Mucosa of rectum (tissue), 2 donors: ENCODE measurements at regions not wholly inside any gene's neighbourhood (a gene's known extent, or its start where the extent isn't known, plus 50 kb on each side); places are given as distances from the start of the nearest gene placed in this dataset.

ENCODE experiments used
- H3K27ac ChIP-seq, 2 donors: one replicate each; pipeline ENCODE4 v1.7.0; 2013; ENCODE audit warnings: inconsistent platforms in 2 of 2, low read depth in 2 of 2, low read length in 2 of 2
- H3K27me3 ChIP-seq, 2 donors: one replicate each; pipeline ENCODE4 v1.7.0; 2013; ENCODE audit warnings: low read length in 2 of 2; ENCODE audit not compliant: control insufficient read depth in 2 of 2, insufficient read depth in 2 of 2
- H3K36me3 ChIP-seq, 2 donors: one replicate each; pipeline ENCODE4 v1.7.0; 2013; ENCODE audit warnings: low read length in 2 of 2; ENCODE audit not compliant: control insufficient read depth in 2 of 2, insufficient read depth in 2 of 2
- H3K4me1 ChIP-seq, 2 donors: one replicate each; pipeline ENCODE4 v1.7.0; 2013; ENCODE audit warnings: low read length in 2 of 2, mild to moderate bottlenecking in 1 of 2; ENCODE audit not compliant: control insufficient read depth in 2 of 2, insufficient read depth in 2 of 2
- H3K4me3 ChIP-seq, 2 donors: one replicate each; pipeline ENCODE4 v1.7.0; 2013; ENCODE audit warnings: low read length in 2 of 2
- H3K9ac ChIP-seq, 2 donors: one replicate each; pipeline ENCODE4 v1.7.0; 2013; ENCODE audit warnings: low read length in 2 of 2, low read depth in 1 of 2, mild to moderate bottlenecking in 1 of 2
- H3K9me3 ChIP-seq, 2 donors: one replicate each; pipeline ENCODE4 v1.7.0; 2013; ENCODE audit warnings: low read length in 2 of 2; ENCODE audit not compliant: control insufficient read depth in 2 of 2
- donor health status: healthy.
- donor health status: Normal muscosa, but diverticular disease.

DNA sequence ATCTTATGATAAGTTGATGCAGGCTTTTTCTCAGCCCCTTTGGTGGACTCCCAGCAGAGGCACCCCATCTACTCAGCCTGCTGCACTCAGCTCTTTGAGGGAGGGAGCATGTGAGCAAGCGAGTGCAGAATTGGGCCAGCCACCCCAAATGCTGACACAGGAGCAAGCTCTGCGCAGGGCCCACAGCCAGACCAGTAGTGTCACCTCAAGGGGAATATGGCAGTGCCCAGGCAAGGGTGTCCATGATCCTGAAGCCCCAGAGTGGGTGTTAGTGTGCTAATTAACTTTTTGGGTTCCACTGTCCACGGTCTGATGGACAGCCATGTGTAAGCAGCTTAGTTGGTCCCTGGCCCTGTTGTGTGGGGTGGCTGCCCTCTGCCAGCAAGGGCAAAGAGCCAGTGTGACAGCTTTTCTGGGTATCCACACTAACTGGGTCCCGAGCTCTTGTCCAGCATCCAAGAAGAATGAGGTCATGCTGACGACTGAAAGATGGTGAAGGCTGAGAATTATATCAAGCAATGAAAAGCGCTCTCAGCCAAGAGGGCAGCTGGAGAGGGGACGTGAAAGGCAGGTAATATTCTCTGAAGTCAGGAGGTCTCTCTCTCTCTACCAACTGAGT lies 898.3 kb upstream of the PCDH9 start:
- Histone ChIP-seq H3K4me1 (no peaks in the 10 kb centered on the region), H3K36me3 (no peaks in the 10 kb centered on the region), H3K9ac (no peak overlapping the region), H3K9me3 (no peaks in the 10 kb centered on the region), H3K27ac (no peak overlapping the region), H3K4me3 (no peak overlapping the region), H3K27me3 (no peaks in the 10 kb centered on the region)

- H3K4me3 ChIP-seq, result no peak overlapping the region
- no peaks in the 10 kb centered on the region for H3K27me3 ChIP-seq
- no peaks in the 10 kb centered on the region for H3K4me1 ChIP-seq
- H3K9ac ChIP-seq, result no peak overlapping the region
- no peaks in the 10 kb centered on the region for H3K9me3 ChIP-seq
- no peaks in the 10 kb centered on the region for H3K36me3 ChIP-seq
- H3K27ac ChIP-seq, result no peak overlapping the region
Observed at GRCh38 chr13:68125087-68125480, 894.9 kb upstream of the PCDH9 start.

GRCh38 chr13:68124437-68125086 lies 894.4 kb upstream of the PCDH9 start:
- Histone ChIP-seq H3K9me3 (no peaks in the 10 kb centered on the region), H3K27ac (no peak overlapping the region), H3K4me1 (no peaks in the 10 kb centered on the region), H3K9ac (no peak overlapping the region), H3K36me3 (no peaks in the 10 kb centered on the region), H3K4me3 (no peak overlapping the region), H3K27me3 (no peaks in the 10 kb centered on the region)

GRCh38 chr13:68110178-68110768 lies 880.1 kb upstream of the PCDH9 start:
- Histone ChIP-seq H3K9me3 (no peaks in the 10 kb centered on the region), H3K4me1 (no peaks in the 10 kb centered on the region), H3K9ac (no peak overlapping the region), H3K4me3 (no peak overlapping the region), H3K27me3 (no peaks in the 10 kb centered on the region), H3K36me3 (no peaks in the 10 kb centered on the region), H3K27ac (no peak overlapping the region)

- H3K4me1 ChIP-seq, result no peaks in the 10 kb centered on the region
- no peak overlapping the region for H3K4me3 ChIP-seq
- H3K27ac ChIP-seq, result no peak overlapping the region
- H3K27me3 ChIP-seq, result no peaks in the 10 kb centered on the region
- no peak overlapping the region for H3K9ac ChIP-seq
- no peaks in the 10 kb centered on the region for H3K36me3 ChIP-seq
- no peaks in the 10 kb centered on the region for H3K9me3 ChIP-seq
Observed at GRCh38 chr13:68107667-68108066, 877.5 kb upstream of the PCDH9 start.

- no peaks in the 10 kb centered on the region for H3K9me3 ChIP-seq
- no peak overlapping the region for H3K27ac ChIP-seq
Observed at GRCh38 chr13:68099631-68100030, 869.5 kb upstream of the PCDH9 start.

GRCh38 chr13:68081061-68081460 lies 850.9 kb upstream of the PCDH9 start:
- Histone ChIP-seq H3K36me3 (no peaks in the 10 kb centered on the region), H3K9ac (no peak overlapping the region), H3K4me1 (no peaks in the 10 kb centered on the region), H3K27me3 (no peaks in the 10 kb centered on the region), H3K27ac (no peak overlapping the region), H3K4me3 (no peak overlapping the region), H3K9me3 (no peaks in the 10 kb centered on the region)

More at GRCh38 chr13:68099631-68100030, 869.5 kb upstream of the PCDH9 start:
- H3K4me3 ChIP-seq, result no peak overlapping the region
- no peaks in the 10 kb centered on the region for H3K36me3 ChIP-seq
- no peaks in the 10 kb centered on the region for H3K4me1 ChIP-seq
- H3K9ac ChIP-seq, result no peak overlapping the region
- no peaks in the 10 kb centered on the region for H3K27me3 ChIP-seq

GRCh38 chr13:68078874-68079273 lies 848.7 kb upstream of the PCDH9 start:
- H3K9ac ChIP-seq, result no peak overlapping the region

DNA sequence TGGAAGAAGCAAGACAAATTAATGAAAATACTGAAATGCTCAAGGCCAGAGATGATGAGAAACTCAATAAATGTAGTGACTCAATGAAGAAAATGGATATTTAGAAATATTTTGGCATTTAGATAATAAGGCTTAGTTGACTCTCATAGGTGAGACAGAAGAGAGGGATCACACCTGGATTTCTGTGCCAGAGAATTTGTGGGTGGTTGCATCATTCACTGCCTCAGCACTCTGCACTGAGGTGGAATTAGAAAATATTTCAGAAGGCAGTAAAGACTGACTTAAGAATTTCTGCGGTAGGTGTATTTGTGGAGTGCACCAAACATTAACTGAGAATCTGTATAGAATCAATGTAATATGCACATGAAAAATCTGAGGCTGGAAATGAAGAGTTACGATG lies 848.3 kb upstream of the PCDH9 start:
- no peaks in the 10 kb centered on the region for H3K4me1 ChIP-seq
- no peaks in the 10 kb centered on the region for H3K9me3 ChIP-seq
- no peak overlapping the region for H3K9ac ChIP-seq
- H3K27me3 ChIP-seq, result no peaks in the 10 kb centered on the region
- H3K36me3 ChIP-seq, result no peaks in the 10 kb centered on the region
- no peak overlapping the region for H3K4me3 ChIP-seq
- H3K27ac ChIP-seq, result no peak overlapping the region

More at GRCh38 chr13:68078874-68079273, 848.7 kb upstream of the PCDH9 start:
- Histone ChIP-seq H3K27me3 (no peaks in the 10 kb centered on the region), H3K4me3 (no peak overlapping the region), H3K4me1 (no peaks in the 10 kb centered on the region), H3K36me3 (no peaks in the 10 kb centered on the region), H3K9me3 (no peaks in the 10 kb centered on the region), H3K27ac (no peak overlapping the region)

- Histone ChIP-seq H3K9ac (no peak overlapping the region), H3K27ac (no peak overlapping the region), H3K9me3 (no peaks in the 10 kb centered on the region), H3K4me3 (no peak overlapping the region), H3K4me1 (no peaks in the 10 kb centered on the region), H3K27me3 (no peaks in the 10 kb centered on the region), H3K36me3 (no peaks in the 10 kb centered on the region)
Observed at GRCh38 chr13:68076046-68076445, 845.9 kb upstream of the PCDH9 start.
